HCT116 (cell line): ENCODE measurements at regions not wholly inside any gene's neighbourhood (a gene's known extent, or its start where the extent isn't known, plus 50 kb on each side); places are given as distances from the start of the nearest gene placed in this dataset.
"Not testable (repeated sequence)": the region's sequence is repeated elsewhere in the genome, so short reads cannot be mapped to it uniquely, and the experiment has no call there.

Experiments used
- ATAC-seq: fragments of 200-7000 bp; cut with Tn5 transposase; 2 replicates; pipeline ENCODE4 v1.9.1; 2020; ENCODE audit warnings: mild to moderate bottlenecking, moderate library complexity
- BruUV-seq: library from RNA; stranded (reverse); fragments of 400-500 nt; replicated peaks from 2 replicates; lab custom pipeline; 2021; lab: Mats Ljungman, UMichigan
- CTCF ChIA-PET: fragments of 300-600 bp; sonication (Branson Sonifier 250); formaldehyde crosslinking; loops from one replicate; lab custom pipeline; 2021; ENCODE audit warnings: antibody characterized with exemption; lab: Charles Lee
- POLR2A ChIA-PET: fragments of 300-600, 350-600 bp; sonication (Branson Sonifier 250); formaldehyde crosslinking; loops from one replicate; lab custom pipeline; 2021; ENCODE audit warnings: antibody characterized with exemption; lab: Charles Lee
- RAD21 ChIA-PET, 2 experiments: fragments of 300-600 bp; sonication (Branson Sonifier 250); formaldehyde crosslinking; loops; one replicate each; lab custom pipeline; 2023; ENCODE audit warnings: low total read pairs in 2 of 2; ENCODE audit not compliant: uncharacterized antibody in 2 of 2, unreplicated experiment in 2 of 2, low non-redundant PET in 1 of 2; lab: Charles Lee
- DNase-seq: peaks from one replicate; pipeline ENCODE4 v3.0.0-alpha.2; 2010; ENCODE audit warnings: low read depth, low spot score
- H2AFZ ChIP-seq: fragments of 200-600 bp; shearing (Covaris generic), sonication (generic); 2 replicates; pipeline ENCODE4 v1.6.1; 2017; ENCODE audit warnings: low read depth, mixed run types, mixed read lengths, antibody characterized with exemption, low read length; ENCODE audit not compliant: poor library complexity, severe bottlenecking
- H3K27ac ChIP-seq: 2 replicates; pipeline ENCODE4 v1.5.1; 2012; ENCODE audit warnings: low read depth, low read length
- H3K27me3 ChIP-seq: fragments of 200-600 bp; sonication (generic); 2 replicates; pipeline ENCODE4 v1.6.1; 2016; ENCODE audit warnings: mixed run types, low read length, mixed read lengths; ENCODE audit not compliant: insufficient read depth
- H3K36me3 ChIP-seq, 2 experiments: fragments of 200-500 bp in 1 of 2; fragments of 200-600 bp in 1 of 2; sonication (Bioruptor generic) in 1 of 2; sonication (generic) in 1 of 2; 2 replicates each; pipeline versions ENCODE4 v1.5.1 to v1.6.1; 2014 to 2016; ENCODE audit warnings: low read length in 2 of 2, inconsistent platforms in 1 of 2, mixed read lengths in 1 of 2, mixed run types in 1 of 2; ENCODE audit not compliant: insufficient read depth in 2 of 2, control insufficient read depth in 1 of 2
- H3K4me1 ChIP-seq, 2 experiments: fragments of 200-600 bp in 1 of 2; sonication (generic) in 1 of 2; 2 replicates each; pipeline versions ENCODE4 v1.5.1 to v1.6.1; 2012 to 2017; ENCODE audit warnings: low read length in 2 of 2, inconsistent platforms in 1 of 2, mild to moderate bottlenecking in 1 of 2, mixed read lengths in 1 of 2, mixed run types in 1 of 2, moderate library complexity in 1 of 2; ENCODE audit not compliant: insufficient read depth in 2 of 2, control insufficient read depth in 1 of 2
- H3K4me2 ChIP-seq: fragments of 200-600 bp; sonication (generic); 2 replicates; pipeline ENCODE4 v1.6.1; 2017; ENCODE audit warnings: mixed run types, low read length, mixed read lengths
- H3K4me3 ChIP-seq, 2 experiments: fragments of 200-600 bp in 1 of 2; sonication (generic) in 1 of 2; replicated peaks in 1 of 2; 2 replicates each; pipeline ENCODE4 v1.5.1; 2011 to 2016; ENCODE audit warnings: low read length in 2 of 2, control low read depth in 1 of 2, low read depth in 1 of 2, mild to moderate bottlenecking in 1 of 2, mixed read lengths in 1 of 2, mixed run types in 1 of 2
- H3K79me2 ChIP-seq: fragments of 200-600 bp; sonication (generic); 2 replicates; pipeline ENCODE4 v1.6.1; 2017; ENCODE audit warnings: mild to moderate bottlenecking, mixed run types, low read length, moderate library complexity, mixed read lengths; ENCODE audit not compliant: insufficient read depth
- H3K9ac ChIP-seq: fragments of 200-600 bp; sonication (generic); 2 replicates; pipeline ENCODE4 v1.6.1; 2016; ENCODE audit warnings: low read length, mixed read lengths
- H3K9me2 ChIP-seq: fragments of 200-600 bp; sonication (generic), shearing (Covaris generic); 2 replicates; pipeline ENCODE4 v1.6.1; 2017; ENCODE audit warnings: mixed run types, mild to moderate bottlenecking, moderate library complexity; ENCODE audit not compliant: insufficient read depth
- H3K9me3 ChIP-seq, 2 experiments: fragments of 200-500 bp in 1 of 2; fragments of 200-600 bp in 1 of 2; sonication (Bioruptor generic) in 1 of 2; sonication (generic) in 1 of 2; 2 replicates each; pipeline ENCODE4 v1.6.1; 2014 to 2017; ENCODE audit warnings: low read length in 2 of 2, mixed read lengths in 2 of 2, inconsistent platforms in 1 of 2, low read depth in 1 of 2, mild to moderate bottlenecking in 1 of 2, mixed run types in 1 of 2, moderate library complexity in 1 of 2; ENCODE audit not compliant: control insufficient read depth in 1 of 2, insufficient read depth in 1 of 2
- H4K20me1 ChIP-seq: fragments of 200-600 bp; sonication (generic), shearing (Covaris generic); 2 replicates; pipeline ENCODE4 v1.6.1; 2017; ENCODE audit warnings: mixed run types, mild to moderate bottlenecking, moderate library complexity; ENCODE audit not compliant: insufficient read depth
- CEBPB ChIP-seq: IDR thresholded peaks from 2 replicates; pipeline ENCODE4 v1.6.1; 2012; ENCODE audit warnings: low read depth
- EGR1 ChIP-seq: IDR thresholded peaks from 2 replicates; pipeline ENCODE4 v1.6.1; 2012; ENCODE audit warnings: low read depth
- EZH2phosphoT487 ChIP-seq: fragments of 200-600 bp; IDR thresholded peaks from 2 replicates; pipeline ENCODE4 v1.6.1; 2018; ENCODE audit warnings: antibody characterized with exemption, borderline replicate concordance
- FOSL1 ChIP-seq: IDR thresholded peaks from 2 replicates; pipeline ENCODE4 v1.6.1; 2012; ENCODE audit warnings: low read depth
- JUND ChIP-seq: IDR thresholded peaks from 2 replicates; pipeline ENCODE4 v1.6.1; 2012
- REST ChIP-seq: IDR thresholded peaks from 2 replicates; pipeline ENCODE4 v1.6.1; 2012; ENCODE audit warnings: low read depth
- YY1 ChIP-seq: IDR thresholded peaks from 2 replicates; pipeline ENCODE4 v1.6.1; 2011; ENCODE audit warnings: low read length, low read depth, moderate library complexity, mild to moderate bottlenecking; ENCODE audit not compliant: insufficient replicate concordance; ENCODE audit errors: extremely low read depth
- ZFX ChIP-seq: fragments of 450-650 bp; IDR thresholded peaks from 2 replicates; pipeline ENCODE4 v1.6.1; 2017
- ZNF274 ChIP-seq: fragments of 200-500 bp; sonication (Bioruptor generic); IDR thresholded peaks from 2 replicates; pipeline ENCODE4 v1.6.1; 2014; ENCODE audit warnings: mild to moderate bottlenecking, low read depth, low read length, inconsistent platforms
- intact Hi-C: fragments of 100-400 bp; cut with micrococcal nuclease; formaldehyde crosslinking; loops from 2 replicates; pipeline ENCODE4 v1.10.0; 2022

DNA sequence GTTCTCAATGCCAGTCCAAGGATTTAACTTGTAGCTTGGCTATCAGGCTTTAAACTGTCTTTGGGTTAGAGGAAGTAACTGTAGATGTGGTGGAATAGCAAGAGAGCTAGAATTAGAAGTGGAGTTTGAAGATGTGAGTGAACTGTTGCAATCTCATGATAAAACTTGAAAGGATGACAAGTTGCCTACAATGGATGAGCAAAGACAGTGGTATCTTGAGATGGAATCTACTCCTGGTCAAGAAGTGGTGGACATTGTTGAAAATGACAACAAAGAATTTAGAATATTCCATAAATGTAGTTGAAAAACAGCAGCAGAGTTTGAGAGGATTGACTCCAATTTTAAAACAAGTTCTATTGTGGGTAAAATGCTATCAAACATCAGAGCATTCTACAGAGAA, 199.0 kb downstream of the DUSP6 start (continued):
- no peak for TF ChIP-seq REST
- no peak for TF ChIP-seq ZFX
- no peak for TF ChIP-seq JUND
- no peak for TF ChIP-seq EZH2phosphoT487
- TF ChIP-seq YY1, result no peak
- TF ChIP-seq ZNF274, result no peak
- TF ChIP-seq FOSL1, result no peak
- TF ChIP-seq, all 23 proteins: peak for 0

GRCh38 chr12:89151536-89151935, 200.8 kb downstream of the DUSP6 start:
- Histone ChIP-seq H2AFZ (no peak overlapping the region), H3K4me1 (no peaks in the 10 kb centered on the region), H3K4me3 (no peak overlapping the region), H3K9me3 (no peaks in the 10 kb centered on the region), H3K27me3 (no peaks in the 10 kb centered on the region), H3K36me3 (no peaks in the 10 kb centered on the region), H3K4me2 (no peak overlapping the region), H3K79me2 (no peaks in the 10 kb centered on the region), H3K9me2 (no peaks in the 10 kb centered on the region), H3K27ac (no peak overlapping the region), H3K9ac (no peak overlapping the region), H4K20me1 (no peaks in the 10 kb centered on the region)
- intact Hi-C loops, result loop anchor here (10.0 kb wide), 1 partner anchor 193 kb away; no protein-coding TSS in a partner anchor
- POLR2A ChIA-PET, result interaction anchor here (0.9 to 1.2 kb wide), 2 partner anchors 16 to 201 kb away, joined by 3 to 4 read pairs; partner anchors contain the start of gene DUSP6
- no TSS peak for BruUV-seq
- no peak for ATAC-seq
- RAD21 ChIA-PET, result no interaction called here
- TF ChIP-seq EGR1 (no peak), EZH2phosphoT487 (no peak), CEBPB (no peak), FOSL1 (no peak)
- DNase-seq, result no peak
- CTCF ChIA-PET, result no interaction called here

DNA sequence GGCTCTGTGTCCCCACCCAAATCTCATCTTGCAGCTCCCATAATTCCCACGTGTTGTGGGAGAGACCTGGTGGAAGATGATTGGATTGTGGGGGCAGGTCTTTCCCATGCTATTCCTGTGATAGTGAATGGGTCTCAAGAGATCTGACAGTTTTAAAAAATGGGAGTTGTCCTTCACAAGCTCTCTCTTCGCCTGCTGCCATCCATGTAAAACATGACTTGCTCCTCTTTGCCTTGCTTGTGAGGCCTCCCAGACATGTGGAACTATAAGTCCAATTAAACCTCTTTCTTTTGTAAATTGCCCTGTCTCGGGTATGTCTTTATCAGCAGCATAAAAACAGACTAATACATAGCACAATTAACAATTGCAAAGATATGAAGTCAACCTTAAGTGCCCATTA, 201.5 kb downstream of the DUSP6 start:
- H3K79me2 ChIP-seq, DNase-seq, CTCF ChIA-PET, H3K9me3 ChIP-seq, H3K27ac ChIP-seq, H2AFZ ChIP-seq, H3K4me3 ChIP-seq, H3K27me3 ChIP-seq, POLR2A ChIA-PET, H3K4me2 ChIP-seq, H4K20me1 ChIP-seq, H3K4me1 ChIP-seq, BruUV-seq, ATAC-seq, H3K9ac ChIP-seq, H3K9me2 ChIP-seq, H3K36me3 ChIP-seq, RAD21 ChIA-PET: not testable (repeated sequence)
- intact Hi-C loops, result loop anchor here (10.0 kb wide), 1 partner anchor 194 kb away; no protein-coding TSS in a partner anchor
